IMR-90 (cell line): ENCODE measurements at regions not wholly inside any gene's neighbourhood (a gene's known extent, or its start where the extent isn't known, plus 50 kb on each side); places are given as distances from the start of the nearest gene placed in this dataset.

Experiments
- ATAC-seq: fragments of 200-7000 bp; cut with Tn5 transposase; 2 replicates; pipeline ENCODE4 v1.9.1; 2020; ENCODE audit warnings: low read depth, mild to moderate bottlenecking, moderate library complexity
- BruUV-seq: library from RNA; stranded (reverse); fragments of 400-500 nt; replicated peaks from 2 replicates; lab custom pipeline; 2021; lab: Mats Ljungman, UMichigan
- CTCF ChIA-PET: fragments of 300-600 bp; formaldehyde crosslinking; extraction: SDS; loops from one replicate; lab custom pipeline; 2021; ENCODE audit warnings: antibody characterized with exemption; lab: Yijun Ruan, JAX
- POLR2A ChIA-PET: fragments of 300-600 bp; sonication (Branson Sonifier 250); formaldehyde crosslinking; loops from one replicate; lab custom pipeline; 2022; ENCODE audit warnings: antibody characterized with exemption; ENCODE audit not compliant: unreplicated experiment; lab: Charles Lee
- DNase-seq: peaks from one replicate; pipeline ENCODE4 v3.0.0; 2013
- H2AFZ ChIP-seq: replicated peaks from 2 replicates; pipeline ENCODE3; 2013; ENCODE audit warnings: low read length, mild to moderate bottlenecking; ENCODE audit not compliant: poor library complexity
- H2AK5ac ChIP-seq: 2 replicates; pipeline ENCODE4 v1.6.1; 2013; ENCODE audit warnings: low read depth, low read length, inconsistent platforms
- H2AK9ac ChIP-seq: replicated peaks from 2 replicates; pipeline ENCODE3; 2013; ENCODE audit warnings: mild to moderate bottlenecking, low read depth, low read length, moderate library complexity; ENCODE audit not compliant: poor library complexity
- H2BK120ac ChIP-seq: 2 replicates; pipeline ENCODE4 v1.6.1; 2013; ENCODE audit warnings: low read depth, low read length, inconsistent platforms
- H2BK15ac ChIP-seq: 3 replicates; pipeline ENCODE4 v1.6.1; 2013; ENCODE audit warnings: low read depth, low read length, inconsistent platforms
- H2BK20ac ChIP-seq: 2 replicates; pipeline ENCODE4 v1.6.1; 2013; ENCODE audit warnings: low read depth, mild to moderate bottlenecking, inconsistent platforms, low read length, moderate library complexity
- H2BK5ac ChIP-seq: 2 replicates; pipeline ENCODE4 v1.6.1; 2013; ENCODE audit warnings: mild to moderate bottlenecking, low read depth, low read length, inconsistent platforms; ENCODE audit not compliant: poor library complexity, severe bottlenecking
- H3K14ac ChIP-seq: replicated peaks from 2 replicates; pipeline ENCODE4 v1.6.1; 2013; ENCODE audit warnings: low read depth, low read length, inconsistent platforms
- H3K18ac ChIP-seq: 2 replicates; pipeline ENCODE4 v1.6.1; 2013; ENCODE audit warnings: low read depth, low read length, control low read depth
- H3K23ac ChIP-seq: 2 replicates; pipeline ENCODE4 v1.6.1; 2013; ENCODE audit warnings: low read depth, low read length, inconsistent platforms
- H3K27ac ChIP-seq: 2 replicates; pipeline ENCODE4 v1.5.1; 2013; ENCODE audit warnings: mild to moderate bottlenecking, control low read depth, low read length; ENCODE audit not compliant: insufficient read depth
- H3K27me3 ChIP-seq: 2 replicates; pipeline ENCODE4 v1.6.1; 2013; ENCODE audit warnings: low read length; ENCODE audit not compliant: control insufficient read depth, insufficient read depth
- H3K36me3 ChIP-seq: 2 replicates; pipeline ENCODE4 v1.6.1; 2013; ENCODE audit warnings: low read length, mixed read lengths; ENCODE audit not compliant: control insufficient read depth, insufficient read depth
- H3K4ac ChIP-seq: 2 replicates; pipeline ENCODE4 v1.6.1; 2013; ENCODE audit warnings: low read depth, low read length, inconsistent platforms
- H3K4me1 ChIP-seq: 2 replicates; pipeline ENCODE4 v1.6.1; 2013; ENCODE audit warnings: low read length, mixed read lengths; ENCODE audit not compliant: control insufficient read depth, insufficient read depth
- H3K4me2 ChIP-seq: 2 replicates; pipeline ENCODE4 v1.6.1; 2013; ENCODE audit warnings: low read depth, mild to moderate bottlenecking, control low read depth, low read length, moderate library complexity
- H3K4me3 ChIP-seq: 2 replicates; pipeline ENCODE4 v1.5.1; 2013; ENCODE audit warnings: low read depth, mild to moderate bottlenecking, control low read depth, low read length, moderate library complexity; ENCODE audit not compliant: insufficient read depth
- H3K56ac ChIP-seq: 2 replicates; pipeline ENCODE4 v1.6.1; 2013; ENCODE audit warnings: low read length, inconsistent platforms; ENCODE audit not compliant: insufficient read depth; ENCODE audit errors: extremely low read depth
- H3K79me1 ChIP-seq, 2 experiments: 2 replicates each; pipeline ENCODE4 v1.6.1; 2013; ENCODE audit warnings: low read length in 2 of 2, inconsistent platforms in 1 of 2, low read depth in 1 of 2
- H3K9ac ChIP-seq: 2 replicates; pipeline ENCODE4 v1.6.1; 2013; ENCODE audit warnings: low read depth, low read length, control low read depth
- H3K9me1 ChIP-seq: 2 replicates; pipeline ENCODE4 v1.6.1; 2013; ENCODE audit warnings: low read length, inconsistent platforms; ENCODE audit not compliant: insufficient read depth
- H3K9me3 ChIP-seq: 2 replicates; pipeline ENCODE4 v1.6.1; 2013; ENCODE audit warnings: low read length; ENCODE audit not compliant: control insufficient read depth, insufficient read depth
- H4K20me1 ChIP-seq: 2 replicates; pipeline ENCODE4 v1.6.1; 2013; ENCODE audit warnings: low read length, inconsistent platforms; ENCODE audit not compliant: insufficient read depth
- H4K5ac ChIP-seq: 2 replicates; pipeline ENCODE4 v1.6.1; 2013; ENCODE audit warnings: mild to moderate bottlenecking, low read depth, low read length, control low read depth
- H4K8ac ChIP-seq, 2 experiments: 2 replicates each; pipeline ENCODE4 v1.6.1; 2013; ENCODE audit warnings: low read depth in 2 of 2, low read length in 2 of 2, control low read depth in 1 of 2, inconsistent platforms in 1 of 2
- H4K91ac ChIP-seq: 2 replicates; pipeline ENCODE4 v1.6.1; 2013; ENCODE audit warnings: low read depth, low read length, inconsistent platforms; ENCODE audit not compliant: insufficient read depth
- BHLHE40 ChIP-seq: fragments of 150-350 bp; IDR thresholded peaks from 2 replicates; pipeline ENCODE4 v1.6.1; 2016; ENCODE audit warnings: mild to moderate bottlenecking, low read depth, low read length
- CHD1 ChIP-seq: IDR thresholded peaks from 2 replicates; pipeline ENCODE4 v1.6.1; 2012; ENCODE audit warnings: low read depth, low read length, improper control_type of control experiment
- FOS ChIP-seq: fragments of 150-350 bp; IDR thresholded peaks from 2 replicates; pipeline ENCODE4 v1.6.1; 2016; ENCODE audit warnings: low read depth, low read length
- MAFK ChIP-seq: IDR thresholded peaks from 2 replicates; pipeline ENCODE4 v1.6.1; 2012; ENCODE audit warnings: low read depth, low read length, improper control_type of control experiment
- MAZ ChIP-seq: IDR thresholded peaks from 2 replicates; pipeline ENCODE4 v1.6.1; 2012; ENCODE audit warnings: low read depth, mild to moderate bottlenecking, low read length, improper control_type of control experiment, moderate library complexity, borderline replicate concordance
- MXI1 ChIP-seq: IDR thresholded peaks from 2 replicates; pipeline ENCODE4 v1.6.1; 2012; ENCODE audit warnings: low read depth, mild to moderate bottlenecking, low read length, moderate library complexity, borderline replicate concordance
- NFE2L2 ChIP-seq: fragments of 150-350 bp; IDR thresholded peaks from 2 replicates; pipeline ENCODE4 v1.6.1; 2016; ENCODE audit warnings: low read depth, mild to moderate bottlenecking, low read length
- POLR2A ChIP-seq: IDR thresholded peaks from 2 replicates; pipeline ENCODE4 v1.6.1; 2012; ENCODE audit warnings: mild to moderate bottlenecking, low read depth, low read length
- RAD21 ChIP-seq: IDR thresholded peaks from 2 replicates; pipeline ENCODE4 v1.6.1; 2012; ENCODE audit warnings: low read length, improper control_type of control experiment
- RCOR1 ChIP-seq: IDR thresholded peaks from 2 replicates; pipeline ENCODE4 v1.6.1; 2012; ENCODE audit warnings: mild to moderate bottlenecking, low read length, improper control_type of control experiment; ENCODE audit not compliant: insufficient replicate concordance
- RFX5 ChIP-seq: IDR thresholded peaks from 2 replicates; pipeline ENCODE4 v1.8.0; 2012; ENCODE audit warnings: low read depth, mild to moderate bottlenecking, low read length, moderate library complexity
- SMC3 ChIP-seq: fragments of 150-350 bp; IDR thresholded peaks from 2 replicates; pipeline ENCODE4 v1.6.1; 2016; ENCODE audit warnings: low read depth, mild to moderate bottlenecking, antibody characterized with exemption, low read length, moderate library complexity
- WGBS, 2 experiments: methylation state at CpG; one replicate each; pipeline versions ENCODE4 v1.1.5 to v1.1.7; 2013; ENCODE audit warnings: missing lambda C conversion rate in 2 of 2; ENCODE audit not compliant: insufficient read length in 1 of 2; ENCODE audit errors: extremely low coverage in 2 of 2; 5-methylcytosine and 5-hydroxymethylcytosine counted together
- dilution Hi-C: fragments of 300-500 bp; cut with HindIII; formaldehyde crosslinking; loops from one replicate; pipeline ENCODE4 v1.14.3; 2018; ENCODE audit warnings: low sequenced_read_pairs; ENCODE audit not compliant: unreplicated experiment
- in situ Hi-C: fragments of 300-500 bp; cut with MboI; formaldehyde crosslinking; loops from 3 replicates; pipeline ENCODE4 v1.14.3; 2019; ENCODE audit warnings: low sequenced_read_pairs, inconsistent platforms, mixed read lengths
- intact Hi-C: fragments of 100-400 bp; cut with micrococcal nuclease; formaldehyde crosslinking; loops from 2 replicates; pipeline ENCODE4 v1.10.0; 2022
- TF ChIP-seq, protein P1 (sequence below): fragments of 150-350 bp; IDR thresholded peaks from 2 replicates; pipeline ENCODE4 v1.6.1; 2016; ENCODE audit warnings: low read depth, mild to moderate bottlenecking, low read length, moderate library complexity, borderline replicate concordance
- TF ChIP-seq, protein P2 (sequence below): fragments of 150-350 bp; IDR thresholded peaks from 2 replicates; pipeline ENCODE4 v1.6.1; 2017; ENCODE audit warnings: mild to moderate bottlenecking, antibody characterized with exemption, low read length, low read depth
- TF ChIP-seq, protein P3 (sequence below): conservative IDR thresholded peaks from 2 replicates; pipeline ENCODE4 v1.5.1; 2012; ENCODE audit warnings: mild to moderate bottlenecking, low read depth, low read length, improper control_type of control experiment

DNA sequence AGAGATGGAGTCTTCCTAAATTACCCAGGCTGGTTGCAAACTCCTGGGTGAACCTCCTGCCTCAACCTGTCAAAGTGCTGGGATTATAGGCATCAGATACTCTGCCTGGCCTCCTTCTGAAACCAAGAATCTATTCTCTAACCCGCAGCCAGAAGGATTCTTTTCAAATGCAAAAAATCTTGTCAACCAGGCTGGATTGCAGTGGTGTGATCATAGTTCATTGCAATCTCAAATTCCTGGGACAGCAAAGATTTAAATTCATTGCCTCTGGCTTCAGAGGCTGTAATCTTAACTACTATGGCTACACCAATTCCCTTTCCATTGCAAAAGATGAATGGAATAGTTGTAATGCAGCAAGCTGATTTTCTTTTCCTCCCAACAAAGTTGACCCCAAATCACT, 106.3 kb upstream of the TBX3 start:
- Histone ChIP-seq H2AK9ac (no peak overlapping the region), H3K27me3 (no peaks in the 10 kb centered on the region), H2BK15ac (no peak overlapping the region), H4K8ac (no peak overlapping the region), H3K4me1 (no peaks in the 10 kb centered on the region), H3K9me3 (no peaks in the 10 kb centered on the region), H3K79me1 (no peaks in the 10 kb centered on the region), H2AK5ac (no peak overlapping the region), H3K36me3 (no peaks in the 10 kb centered on the region), H3K56ac (no peak overlapping the region), H2BK5ac (no peak overlapping the region), H3K9me1 (no peaks in the 10 kb centered on the region), H3K4ac (no peak overlapping the region), H2AFZ (no peak overlapping the region), H3K23ac (no peak overlapping the region), H3K4me2 (no peak overlapping the region), H3K4me3 (no peak overlapping the region), H3K9ac (no peak overlapping the region), H3K27ac (no peak overlapping the region), H3K14ac (no peak overlapping the region), H2BK20ac (no peak overlapping the region), H4K20me1 (no peaks in the 10 kb centered on the region), H3K18ac (no peak overlapping the region), H2BK120ac (no peak overlapping the region), H4K5ac (no peak overlapping the region), H4K91ac (no peak overlapping the region)
- in situ Hi-C loops = no loop called here
- no CpG with 5 or more reads among the region's 1 CpG for WGBS, 2 experiments
- TF ChIP-seq NFE2L2 = no peak
- TF ChIP-seq MXI1 = no peak
- TF ChIP-seq FOS = no peak
- TF ChIP-seq RCOR1 = no peak
- TF ChIP-seq POLR2A = no peak
- no peak for TF ChIP-seq SMC3
- TF ChIP-seq BHLHE40 = no peak
- TF ChIP-seq, protein P1, sequence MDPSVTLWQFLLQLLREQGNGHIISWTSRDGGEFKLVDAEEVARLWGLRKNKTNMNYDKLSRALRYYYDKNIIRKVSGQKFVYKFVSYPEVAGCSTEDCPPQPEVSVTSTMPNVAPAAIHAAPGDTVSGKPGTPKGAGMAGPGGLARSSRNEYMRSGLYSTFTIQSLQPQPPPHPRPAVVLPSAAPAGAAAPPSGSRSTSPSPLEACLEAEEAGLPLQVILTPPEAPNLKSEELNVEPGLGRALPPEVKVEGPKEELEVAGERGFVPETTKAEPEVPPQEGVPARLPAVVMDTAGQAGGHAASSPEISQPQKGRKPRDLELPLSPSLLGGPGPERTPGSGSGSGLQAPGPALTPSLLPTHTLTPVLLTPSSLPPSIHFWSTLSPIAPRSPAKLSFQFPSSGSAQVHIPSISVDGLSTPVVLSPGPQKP = no peak
- TF ChIP-seq MAZ = no peak
- TF ChIP-seq RFX5 = no peak
- TF ChIP-seq, protein P2, sequence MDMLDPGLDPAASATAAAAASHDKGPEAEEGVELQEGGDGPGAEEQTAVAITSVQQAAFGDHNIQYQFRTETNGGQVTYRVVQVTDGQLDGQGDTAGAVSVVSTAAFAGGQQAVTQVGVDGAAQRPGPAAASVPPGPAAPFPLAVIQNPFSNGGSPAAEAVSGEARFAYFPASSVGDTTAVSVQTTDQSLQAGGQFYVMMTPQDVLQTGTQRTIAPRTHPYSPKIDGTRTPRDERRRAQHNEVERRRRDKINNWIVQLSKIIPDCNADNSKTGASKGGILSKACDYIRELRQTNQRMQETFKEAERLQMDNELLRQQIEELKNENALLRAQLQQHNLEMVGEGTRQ = no peak
- TF ChIP-seq RAD21 = no peak
- TF ChIP-seq, protein P3, sequence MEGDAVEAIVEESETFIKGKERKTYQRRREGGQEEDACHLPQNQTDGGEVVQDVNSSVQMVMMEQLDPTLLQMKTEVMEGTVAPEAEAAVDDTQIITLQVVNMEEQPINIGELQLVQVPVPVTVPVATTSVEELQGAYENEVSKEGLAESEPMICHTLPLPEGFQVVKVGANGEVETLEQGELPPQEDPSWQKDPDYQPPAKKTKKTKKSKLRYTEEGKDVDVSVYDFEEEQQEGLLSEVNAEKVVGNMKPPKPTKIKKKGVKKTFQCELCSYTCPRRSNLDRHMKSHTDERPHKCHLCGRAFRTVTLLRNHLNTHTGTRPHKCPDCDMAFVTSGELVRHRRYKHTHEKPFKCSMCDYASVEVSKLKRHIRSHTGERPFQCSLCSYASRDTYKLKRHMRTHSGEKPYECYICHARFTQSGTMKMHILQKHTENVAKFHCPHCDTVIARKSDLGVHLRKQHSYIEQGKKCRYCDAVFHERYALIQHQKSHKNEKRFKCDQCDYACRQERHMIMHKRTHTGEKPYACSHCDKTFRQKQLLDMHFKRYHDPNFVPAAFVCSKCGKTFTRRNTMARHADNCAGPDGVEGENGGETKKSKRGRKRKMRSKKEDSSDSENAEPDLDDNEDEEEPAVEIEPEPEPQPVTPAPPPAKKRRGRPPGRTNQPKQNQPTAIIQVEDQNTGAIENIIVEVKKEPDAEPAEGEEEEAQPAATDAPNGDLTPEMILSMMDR = no peak
- TF ChIP-seq CHD1 = no peak
- TF ChIP-seq MAFK = no peak
- ATAC-seq = no peak
- POLR2A ChIA-PET = no interaction called here
- CTCF ChIA-PET = interaction anchor here (0.6 kb wide), 1 partner anchor 9 kb away, joined by 4 read pairs; no protein-coding TSS in a partner anchor
- dilution Hi-C loops = no loop called here
- BruUV-seq = no TSS peak
- DNase-seq = no peak
- intact Hi-C loops = no loop called here
